Body of pancreas (tissue), 4 donors: ENCODE measurements at regions not wholly inside any gene's neighbourhood (a gene's known extent, or its start where the extent isn't known, plus 50 kb on each side); places are given as distances from the start of the nearest gene placed in this dataset.

ENCODE experiments used
- ATAC-seq: fragments of 150-250 bp; one replicate; pipeline ENCODE4 v1.9.1; 2016
- DNase-seq, 4 donors: peaks; one replicate each; pipeline ENCODE4 v3.0.0-alpha.2; 2019
- H3K27ac ChIP-seq, 4 donors: fragments of 200-600 bp; sonication (generic); 1 replicate in 3 of 4; 2 replicates in 1 of 4; pipeline versions ENCODE4 v1.5.1 to v1.6.1; 2016 to 2019; ENCODE audit warnings: mild to moderate bottlenecking in 1 of 4, mixed read lengths in 1 of 4, moderate library complexity in 1 of 4
- H3K27me3 ChIP-seq, 2 donors: fragments of 200-600 bp; sonication (generic); one replicate each; pipeline ENCODE4 v1.6.0; 2016; ENCODE audit warnings: mild to moderate bottlenecking in 1 of 2
- H3K36me3 ChIP-seq, 2 donors: fragments of 200-600 bp; sonication (generic); replicated peaks in 1 of 2; 2 replicates each; pipeline ENCODE4 v1.5.1; 2016; ENCODE audit warnings: low read depth in 2 of 2; ENCODE audit not compliant: insufficient read depth in 1 of 2
- H3K4me1 ChIP-seq: fragments of 200-600 bp; sonication (generic); one replicate; pipeline ENCODE4 v1.6.0; 2016
- H3K4me3 ChIP-seq, 2 donors: fragments of 200-600 bp; sonication (generic); 1 replicate in 1 of 2; 2 replicates in 1 of 2; pipeline ENCODE4 v1.5.1; 2016 to 2019
- H3K9me3 ChIP-seq, 3 donors: fragments of 200-600 bp; sonication (generic); 1 replicate in 2 of 3; 2 replicates in 1 of 3; pipeline ENCODE4 v1.5.1; 2016
- CTCF ChIP-seq, 7 experiments: fragments of 450-650 bp in 4 of 7; fragments of 200-600 bp in 3 of 7; sonication (generic) in 3 of 7; IDR thresholded peaks; one replicate each; pipeline ENCODE4 v1.5.1; 2016 to 2019; ENCODE audit warnings: antibody characterized with exemption in 7 of 7
- POLR2A ChIP-seq, 3 donors: fragments of 450-650 bp; IDR thresholded peaks; one replicate each; pipeline ENCODE4 v1.6.1; 2016; ENCODE audit warnings: antibody characterized with exemption in 3 of 3, mild to moderate bottlenecking in 2 of 3
- WGBS, 2 donors: methylation state at CpG; one replicate each; pipeline ENCODE4 v1.1.5; 2017; 5-methylcytosine and 5-hydroxymethylcytosine counted together
- intact Hi-C: fragments of 100-400 bp; cut with DNase I; formaldehyde crosslinking; loops from one replicate; pipeline ENCODE4 v1.15.1; 2023

- ATAC-seq (no peak), DNase-seq (no peak)
- H3K27ac ChIP-seq, result no peak overlapping the region
- H3K4me3 ChIP-seq, result no peak overlapping the region
- WGBS, 2 donors, result 18 to 52% methylated on average over 1 of the region's 1 CpG
- H3K27me3 ChIP-seq, result no peaks in the 10 kb centered on the region
- intact Hi-C loops, result no loop called here
- no peaks in the 10 kb centered on the region for H3K36me3 ChIP-seq
- TF ChIP-seq POLR2A (IDR thresholded peaks at IDR 0.05), result no peak
- no peak for TF ChIP-seq CTCF (IDR thresholded peaks at IDR 0.05)
- H3K9me3 ChIP-seq, result no peaks in the 10 kb centered on the region
- no peaks in the 10 kb centered on the region for H3K4me1 ChIP-seq
These were observed 1438.4 kb downstream of the TECRL start for GRCh38 chr4:62970846-62971245.

- Histone ChIP-seq H3K4me3 (no peak overlapping the region), H3K4me1 (no peaks in the 10 kb centered on the region), H3K27me3 (no peaks in the 10 kb centered on the region), H3K9me3 (no peaks in the 10 kb centered on the region), H3K27ac (no peak overlapping the region), H3K36me3 (no peaks in the 10 kb centered on the region)
- intact Hi-C loops, result no loop called here
- ATAC-seq, result no peak
- DNase-seq, result no peak
- WGBS, 2 donors, result 29 to 41% methylated on average over 2 of the region's 2 CpGs
- TF ChIP-seq CTCF (IDR thresholded peaks at IDR 0.05) (no peak), POLR2A (IDR thresholded peaks at IDR 0.05) (no peak)
These were observed 1448.8 kb downstream of the TECRL start for GRCh38 chr4:62960415-62960814.

- TF ChIP-seq POLR2A (IDR thresholded peaks at IDR 0.05) (no peak), CTCF (IDR thresholded peaks at IDR 0.05) (no peak)
These were observed 1455.5 kb downstream of the TECRL start for GRCh38 chr4:62953752-62954151.

GRCh38 chr4:62952366-62952765, 1456.9 kb downstream of the TECRL start:
- no peak for ATAC-seq
- Histone ChIP-seq H3K4me3 (no peak overlapping the region), H3K4me1 (no peaks in the 10 kb centered on the region), H3K27me3 (no peaks in the 10 kb centered on the region), H3K36me3 (no peaks in the 10 kb centered on the region), H3K27ac (no peak overlapping the region), H3K9me3 (no peaks in the 10 kb centered on the region)
- WGBS, 2 donors, result 34 to 47% methylated on average over 3 of the region's 3 CpGs
- intact Hi-C loops, result no loop called here
- TF ChIP-seq POLR2A (IDR thresholded peaks at IDR 0.05) (no peak), CTCF (IDR thresholded peaks at IDR 0.05) (no peak)
- no peak for DNase-seq

More at GRCh38 chr4:62953752-62954151, 1455.5 kb downstream of the TECRL start:
- no peak overlapping the region for H3K27ac ChIP-seq
- ATAC-seq (no peak), DNase-seq (no peak)
- 29 to 43% methylated on average over 3 of the region's 3 CpGs for WGBS, 2 donors
- no peak overlapping the region for H3K4me3 ChIP-seq
- no peaks in the 10 kb centered on the region for H3K4me1 ChIP-seq
- intact Hi-C loops, result no loop called here
- H3K9me3 ChIP-seq, result no peaks in the 10 kb centered on the region
- no peaks in the 10 kb centered on the region for H3K36me3 ChIP-seq
- H3K27me3 ChIP-seq, result no peaks in the 10 kb centered on the region

GRCh38 chr4:62948108-62948507, 1461.1 kb downstream of the TECRL start:
- H3K36me3 ChIP-seq, result no peaks in the 10 kb centered on the region
- TF ChIP-seq CTCF (IDR thresholded peaks at IDR 0.05), result no peak
- no peak for TF ChIP-seq POLR2A (IDR thresholded peaks at IDR 0.05)
- intact Hi-C loops, result no loop called here
- H3K9me3 ChIP-seq, result no peaks in the 10 kb centered on the region
- ATAC-seq, result no peak
- H3K27me3 ChIP-seq, result no peaks in the 10 kb centered on the region
- DNase-seq, result no peak
- no peak overlapping the region for H3K27ac ChIP-seq
- H3K4me1 ChIP-seq, result no peaks in the 10 kb centered on the region
- no peak overlapping the region for H3K4me3 ChIP-seq
